HFFc6 (cell line): ENCODE measurements at regions not wholly inside any gene's neighbourhood (a gene's known extent, or its start where the extent isn't known, plus 50 kb on each side); places are given as distances from the start of the nearest gene placed in this dataset.

ENCODE experiments used
- DNase-seq: peaks from one replicate; pipeline ENCODE4 v3.0.0-alpha.2; 2018
- H3K27ac Mint-ChIP-seq: 2 replicates; pipeline ENCODE4 v1.8.0; 2020; ENCODE audit warnings: mild to moderate bottlenecking, mixed read lengths
- H3K27me3 Mint-ChIP-seq: 2 replicates; pipeline ENCODE4 v1.8.0; 2021; ENCODE audit warnings: mild to moderate bottlenecking, moderate library complexity, mixed read lengths; ENCODE audit not compliant: insufficient read depth
- H3K36me3 Mint-ChIP-seq: 2 replicates; pipeline ENCODE4 v1.8.0; 2021; ENCODE audit warnings: low read depth, mixed read lengths
- H3K4me1 Mint-ChIP-seq: 2 replicates; pipeline ENCODE4 v1.8.0; 2020; ENCODE audit warnings: low read depth, mixed read lengths
- H3K4me3 Mint-ChIP-seq: 2 replicates; pipeline ENCODE4 v1.8.0; 2020; ENCODE audit warnings: mild to moderate bottlenecking, moderate library complexity, mixed read lengths
- H3K9me3 Mint-ChIP-seq: 2 replicates; pipeline ENCODE4 v1.8.0; 2020; ENCODE audit warnings: mild to moderate bottlenecking, mixed read lengths
- CTCF ChIP-seq: fragments of 200-600 bp; sonication (generic); IDR thresholded peaks from 2 replicates; pipeline ENCODE4 v1.5.0; 2021; ENCODE audit warnings: antibody characterized with exemption, mild to moderate bottlenecking

- Mint-ChIP-seq H3K27ac (no peak overlapping the region), H3K4me3 (no peak overlapping the region), H3K9me3 (no peaks in the 10 kb centered on the region; the same call in 1 of the 2 replicates), H3K27me3 (no peaks in the 10 kb centered on the region; the same call in 1 of the 2 replicates), H3K4me1 (no peaks in the 10 kb centered on the region), H3K36me3 (no peaks in the 10 kb centered on the region)
- TF ChIP-seq CTCF: no peak
- no peak for DNase-seq
These were observed 139.9 kb upstream of the ATP1B1 start for GRCh38 chr1:168966636-168967035.

- Mint-ChIP-seq H3K4me1 (no peaks in the 10 kb centered on the region), H3K36me3 (no peaks in the 10 kb centered on the region), H3K4me3 (no peak overlapping the region), H3K27me3 (no peaks in the 10 kb centered on the region; the same call in none of the 2 replicates), H3K27ac (no peak overlapping the region), H3K9me3 (no peaks in the 10 kb centered on the region)
- TF ChIP-seq CTCF: no peak
- DNase-seq: no peak
These were observed 135.4 kb upstream of the ATP1B1 start for GRCh38 chr1:168970926-168971659.

GRCh38 chr1:168972225-168972624 is 134.3 kb upstream of the ATP1B1 start:
- no peak overlapping the region for H3K27ac Mint-ChIP-seq
- DNase-seq: no peak
- TF ChIP-seq CTCF: no peak
- no peaks in the 10 kb centered on the region for H3K4me1 Mint-ChIP-seq
- H3K9me3 Mint-ChIP-seq: no peaks in the 10 kb centered on the region
- H3K4me3 Mint-ChIP-seq: no peak overlapping the region
- H3K36me3 Mint-ChIP-seq: no peaks in the 10 kb centered on the region
- no peaks in the 10 kb centered on the region; the same call in none of the 2 replicates for H3K27me3 Mint-ChIP-seq

GRCh38 chr1:168972887-168973286 is 133.6 kb upstream of the ATP1B1 start:
- Mint-ChIP-seq H3K27ac (no peak overlapping the region), H3K4me1 (no peaks in the 10 kb centered on the region), H3K9me3 (no peaks in the 10 kb centered on the region), H3K36me3 (no peaks in the 10 kb centered on the region), H3K4me3 (no peak overlapping the region), H3K27me3 (no peaks in the 10 kb centered on the region; the same call in none of the 2 replicates)
- no peak for DNase-seq
- no peak for TF ChIP-seq CTCF

- no peak for DNase-seq
- H3K27me3 Mint-ChIP-seq: no peaks in the 10 kb centered on the region; the same call in none of the 2 replicates
- TF ChIP-seq CTCF: no peak
These were observed 132.4 kb upstream of the ATP1B1 start for GRCh38 chr1:168974117-168974516.

More at GRCh38 chr1:168974117-168974516, 132.4 kb upstream of the ATP1B1 start:
- Mint-ChIP-seq H3K36me3 (no peaks in the 10 kb centered on the region), H3K27ac (no peak overlapping the region), H3K4me1 (no peaks in the 10 kb centered on the region), H3K4me3 (no peak overlapping the region), H3K9me3 (no peaks in the 10 kb centered on the region)
